ENCODE measurements at regions not wholly inside any gene's neighbourhood (a gene's known extent, or its start where the extent isn't known, plus 50 kb on each side); places are given as distances from the start of the nearest gene placed in this dataset.
A peak's percentile ranks its signal among the peaks of the same experiment; 100 is the strongest.

- FAIRE-seq (peak; percentile 81), DNase-seq (ENCODE audit: low read depth) (peak; percentile 85)
- H3K4me1 Mint-ChIP-seq (ENCODE audit: low read depth, unreplicated experiment) = peaks cover 9% of the 10 kb centered on the region
- Histone ChIP-seq H3K9ac (ENCODE audit: low read length) (no peak overlapping the region), H4K20me1 (ENCODE audit: insufficient read depth, low read length) (no peaks in the 10 kb centered on the region), H2AFZ (ENCODE audit: low read depth, low read length) (no peak overlapping the region), H3K4me1 (ENCODE audit: insufficient read depth, low read length) (peaks cover 7% of the 10 kb centered on the region), H3K4me3 (ENCODE audit: insufficient read depth, low read depth, low read length) (no peak overlapping the region), H3K4me2 (ENCODE audit: low read length) (peak overlapping the region; percentile 31), H3K36me3 (ENCODE audit: insufficient read depth, low read length) (no peaks in the 10 kb centered on the region), H3K27ac (ENCODE audit: low read depth, low read length) (peak overlapping the region; percentile 10), H3K9me3 (ENCODE audit: insufficient read depth, low read depth, low read length) (no peaks in the 10 kb centered on the region), H3K27me3 (ENCODE audit: insufficient read depth, low read length) (no peaks in the 10 kb centered on the region), H3K79me2 (ENCODE audit: insufficient read depth, low read length) (no peaks in the 10 kb centered on the region)
- no peaks in the 10 kb centered on the region for H3K36me3 Mint-ChIP-seq (ENCODE audit: low read depth, unreplicated experiment)
- peak overlapping the region; percentile 3 for H3K27ac Mint-ChIP-seq (ENCODE audit: unreplicated experiment)
- no peaks in the 10 kb centered on the region for H3K27me3 Mint-ChIP-seq (ENCODE audit: low read depth, unreplicated experiment)
- H3K4me3 Mint-ChIP-seq (ENCODE audit: unreplicated experiment) = no peak overlapping the region
- H3K9me3 Mint-ChIP-seq (ENCODE audit: unreplicated experiment) = no peaks in the 10 kb centered on the region
- TF ChIP-seq, protein P1, sequence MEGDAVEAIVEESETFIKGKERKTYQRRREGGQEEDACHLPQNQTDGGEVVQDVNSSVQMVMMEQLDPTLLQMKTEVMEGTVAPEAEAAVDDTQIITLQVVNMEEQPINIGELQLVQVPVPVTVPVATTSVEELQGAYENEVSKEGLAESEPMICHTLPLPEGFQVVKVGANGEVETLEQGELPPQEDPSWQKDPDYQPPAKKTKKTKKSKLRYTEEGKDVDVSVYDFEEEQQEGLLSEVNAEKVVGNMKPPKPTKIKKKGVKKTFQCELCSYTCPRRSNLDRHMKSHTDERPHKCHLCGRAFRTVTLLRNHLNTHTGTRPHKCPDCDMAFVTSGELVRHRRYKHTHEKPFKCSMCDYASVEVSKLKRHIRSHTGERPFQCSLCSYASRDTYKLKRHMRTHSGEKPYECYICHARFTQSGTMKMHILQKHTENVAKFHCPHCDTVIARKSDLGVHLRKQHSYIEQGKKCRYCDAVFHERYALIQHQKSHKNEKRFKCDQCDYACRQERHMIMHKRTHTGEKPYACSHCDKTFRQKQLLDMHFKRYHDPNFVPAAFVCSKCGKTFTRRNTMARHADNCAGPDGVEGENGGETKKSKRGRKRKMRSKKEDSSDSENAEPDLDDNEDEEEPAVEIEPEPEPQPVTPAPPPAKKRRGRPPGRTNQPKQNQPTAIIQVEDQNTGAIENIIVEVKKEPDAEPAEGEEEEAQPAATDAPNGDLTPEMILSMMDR (IDR thresholded peaks at IDR 0.05; ENCODE audit: insufficient read depth, low read depth, low read length) = no peak
- no peak for TF ChIP-seq EZH2 (IDR thresholded peaks at IDR 0.05; ENCODE audit: insufficient read depth, low read length)
Observed at GRCh38 chr18:41761333-41762018, 193.6 kb upstream of the PIK3C3 start.

- Histone ChIP-seq H3K27me3 (ENCODE audit: insufficient read depth, low read length) (no peaks in the 10 kb centered on the region), H3K79me2 (ENCODE audit: insufficient read depth, low read length) (no peaks in the 10 kb centered on the region), H3K4me3 (ENCODE audit: insufficient read depth, low read depth, low read length) (no peak overlapping the region), H3K27ac (ENCODE audit: low read depth, low read length) (no peak overlapping the region), H2AFZ (ENCODE audit: low read depth, low read length) (no peak overlapping the region), H3K4me2 (ENCODE audit: low read length) (no peak overlapping the region), H3K9ac (ENCODE audit: low read length) (no peak overlapping the region), H4K20me1 (ENCODE audit: insufficient read depth, low read length) (no peaks in the 10 kb centered on the region), H3K36me3 (ENCODE audit: insufficient read depth, low read length) (no peaks in the 10 kb centered on the region), H3K9me3 (ENCODE audit: insufficient read depth, low read depth, low read length) (no peaks in the 10 kb centered on the region), H3K4me1 (ENCODE audit: insufficient read depth, low read length) (peaks cover 7% of the 10 kb centered on the region)
- H3K4me3 Mint-ChIP-seq (ENCODE audit: unreplicated experiment) = no peak overlapping the region
- TF ChIP-seq EZH2 (IDR thresholded peaks at IDR 0.05; ENCODE audit: insufficient read depth, low read length) = no peak
- TF ChIP-seq, protein P1 (IDR thresholded peaks at IDR 0.05; ENCODE audit: insufficient read depth, low read depth, low read length) = no peak
- no peaks in the 10 kb centered on the region for H3K27me3 Mint-ChIP-seq (ENCODE audit: low read depth, unreplicated experiment)
- H3K27ac Mint-ChIP-seq (ENCODE audit: unreplicated experiment) = no peak overlapping the region
- H3K4me1 Mint-ChIP-seq (ENCODE audit: low read depth, unreplicated experiment) = peaks cover 9% of the 10 kb centered on the region
- no peaks in the 10 kb centered on the region for H3K9me3 Mint-ChIP-seq (ENCODE audit: unreplicated experiment)
- DNase-seq (ENCODE audit: low read depth) = no peak
- no peaks in the 10 kb centered on the region for H3K36me3 Mint-ChIP-seq (ENCODE audit: low read depth, unreplicated experiment)
- no peak for FAIRE-seq
Observed at GRCh38 chr18:41758534-41758933, 196.5 kb upstream of the PIK3C3 start.

DNA sequence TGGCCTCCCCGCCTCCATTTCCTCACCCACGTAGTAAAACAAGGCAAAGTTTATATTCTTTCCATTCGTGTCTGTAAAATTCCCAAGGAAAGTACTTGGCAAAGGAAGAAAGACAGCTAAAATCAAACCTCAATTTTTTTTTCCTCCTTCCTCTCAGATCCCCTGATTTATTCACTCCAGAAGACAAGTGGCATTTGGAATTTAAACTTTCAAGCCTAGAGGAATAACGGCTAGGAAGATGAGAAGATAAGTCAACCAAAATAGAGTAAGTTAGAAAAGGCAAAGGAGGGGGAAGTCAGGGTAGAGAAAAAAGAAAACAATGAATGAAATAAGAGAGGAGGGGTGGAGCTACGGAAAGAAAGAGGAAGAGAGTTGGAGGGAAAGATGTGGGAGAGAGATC is 198.9 kb upstream of the PIK3C3 start:
- Mint-ChIP-seq H3K27ac (ENCODE audit: unreplicated experiment) (no peak overlapping the region), H3K4me1 (ENCODE audit: low read depth, unreplicated experiment) (no peaks in the 10 kb centered on the region), H3K27me3 (ENCODE audit: low read depth, unreplicated experiment) (no peaks in the 10 kb centered on the region), H3K36me3 (ENCODE audit: low read depth, unreplicated experiment) (no peaks in the 10 kb centered on the region), H3K9me3 (ENCODE audit: unreplicated experiment) (no peaks in the 10 kb centered on the region), H3K4me3 (ENCODE audit: unreplicated experiment) (no peak overlapping the region)
- Histone ChIP-seq H3K36me3 (ENCODE audit: insufficient read depth, low read length) (no peaks in the 10 kb centered on the region), H4K20me1 (ENCODE audit: insufficient read depth, low read length) (no peaks in the 10 kb centered on the region), H3K4me1 (ENCODE audit: insufficient read depth, low read length) (no peaks in the 10 kb centered on the region), H3K4me3 (ENCODE audit: insufficient read depth, low read depth, low read length) (no peak overlapping the region), H3K27ac (ENCODE audit: low read depth, low read length) (no peak overlapping the region), H3K9me3 (ENCODE audit: insufficient read depth, low read depth, low read length) (no peaks in the 10 kb centered on the region), H2AFZ (ENCODE audit: low read depth, low read length) (no peak overlapping the region), H3K79me2 (ENCODE audit: insufficient read depth, low read length) (no peaks in the 10 kb centered on the region), H3K9ac (ENCODE audit: low read length) (no peak overlapping the region), H3K4me2 (ENCODE audit: low read length) (no peak overlapping the region), H3K27me3 (ENCODE audit: insufficient read depth, low read length) (no peaks in the 10 kb centered on the region)
- DNase-seq (ENCODE audit: low read depth) = no peak
- no peak for FAIRE-seq
- TF ChIP-seq EZH2 (IDR thresholded peaks at IDR 0.05; ENCODE audit: insufficient read depth, low read length) = no peak
- TF ChIP-seq, protein P1 (IDR thresholded peaks at IDR 0.05; ENCODE audit: insufficient read depth, low read depth, low read length) = no peak
